Adrenal gland (tissue), 9 donors: ENCODE measurements at regions not wholly inside any gene's neighbourhood (a gene's known extent, or its start where the extent isn't known, plus 50 kb on each side); places are given as distances from the start of the nearest gene placed in this dataset.

Experiments
- DNase-seq, 7 donors: peaks; one replicate each; pipeline ENCODE4 v3.0.0-alpha.2; 2019 to 2020
- H3K27ac ChIP-seq, 5 donors: fragments of 200-600 bp; sonication (generic) in 4 of 5; 1 replicate in 3 of 5; 2 replicates in 2 of 5; pipeline versions ENCODE4 v1.5.1 to v1.8.0; 2016 to 2020; ENCODE audit warnings: mild to moderate bottlenecking in 1 of 5
- H3K27me3 ChIP-seq: fragments of 200-600 bp; 2 replicates; pipeline ENCODE4 v1.8.0; 2021
- H3K36me3 ChIP-seq, 2 donors: fragments of 200-600 bp; replicated peaks in 1 of 2; 1 replicate in 1 of 2; 2 replicates in 1 of 2; pipeline versions ENCODE4 v1.5.1 to v1.8.0; 2018 to 2022
- H3K4me1 ChIP-seq, 2 donors: fragments of 200-600 bp; replicated peaks in 1 of 2; 1 replicate in 1 of 2; 2 replicates in 1 of 2; pipeline versions ENCODE4 v1.5.1 to v1.8.0; 2018 to 2021
- H3K4me3 ChIP-seq, 4 donors: fragments of 200-600 bp; sonication (generic) in 3 of 4; one replicate each; pipeline ENCODE4 v1.5.1; 2016 to 2018
- H3K9me3 ChIP-seq, 3 donors: fragments of 200-600 bp; sonication (generic) in 1 of 3; replicated peaks in 1 of 3; 1 replicate in 2 of 3; 2 replicates in 1 of 3; pipeline versions ENCODE4 v1.5.1 to v1.8.0; 2016 to 2021
- POLR2A ChIP-seq, 2 donors: fragments of 450-650 bp; IDR thresholded peaks; one replicate each; pipeline ENCODE4 v1.6.1; 2017; ENCODE audit warnings: antibody characterized with exemption in 2 of 2, mild to moderate bottlenecking in 2 of 2, moderate library complexity in 1 of 2
- WGBS, 4 donors: extraction: QIAGEN DNeasy Blood & Tissue Kit in 2 of 4; methylation state at CpG; one replicate each; pipeline versions ENCODE4 v1.1.5 to v1.1.7; 2013 to 2017; 5-methylcytosine and 5-hydroxymethylcytosine counted together
- intact Hi-C, 2 donors: fragments of 100-400 bp; cut with DNase I; formaldehyde crosslinking; loops; one replicate each; pipeline versions ENCODE4 v1.14.1 to v1.15.0; 2022 to 2023
- TF ChIP-seq, protein P1 (sequence below), 6 experiments: fragments of 450-650 bp in 4 of 6; fragments of 200-600 bp in 2 of 6; sonication (generic) in 1 of 6; IDR thresholded peaks; 1 replicate in 5 of 6; 2 replicates in 1 of 6; pipeline versions ENCODE4 v1.5.1 to v1.8.0; 2016 to 2021; ENCODE audit warnings: antibody characterized with exemption in 6 of 6, mild to moderate bottlenecking in 2 of 6, moderate library complexity in 1 of 6
- donor health status: healthy with polysubstance abuse.
- donor health status: Bipolar disorder and iron deficiency.
- donor health status: DM: yes; HTN: yes; CAD: no.
- donor health status: DM: no; HTN: no; CAD: no.
- donor health status: DM: no; HTN: no; CAD: no.

DNA sequence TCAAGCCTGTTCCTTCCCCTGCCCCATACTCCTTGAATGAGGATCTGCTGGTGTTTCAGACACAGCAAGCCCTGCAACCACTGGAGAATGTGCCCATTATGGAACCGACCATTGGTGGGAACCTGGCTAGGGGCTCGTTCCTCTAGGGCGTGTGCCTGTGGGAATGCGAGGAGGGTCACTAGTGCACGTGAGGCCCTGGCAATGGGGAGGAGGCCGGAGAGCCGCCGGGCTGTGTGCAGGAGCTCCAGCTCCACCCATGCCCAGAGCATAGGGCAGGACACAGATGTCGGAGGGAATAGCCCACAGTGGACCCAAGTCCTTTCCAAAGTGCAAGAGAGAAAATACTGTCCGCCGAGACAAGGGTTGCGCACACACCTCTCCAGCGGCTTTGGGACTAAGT is 99.3 kb downstream of the ERMARD start:
- Histone ChIP-seq H3K27ac (no peak overlapping the region), H3K4me1 (no peaks in the 10 kb centered on the region), H3K4me3 (no peak overlapping the region), H3K9me3 (no peaks in the 10 kb centered on the region), H3K36me3 (no peaks in the 10 kb centered on the region), H3K27me3 (no peaks in the 10 kb centered on the region)
- intact Hi-C loops: no loop called here
- WGBS, 4 donors: 89 to 92% (median 90%) methylated on average over 8 to 13 of the region's 13 CpGs
- no peak for TF ChIP-seq POLR2A (IDR thresholded peaks at IDR 0.05)
- TF ChIP-seq, protein P1, sequence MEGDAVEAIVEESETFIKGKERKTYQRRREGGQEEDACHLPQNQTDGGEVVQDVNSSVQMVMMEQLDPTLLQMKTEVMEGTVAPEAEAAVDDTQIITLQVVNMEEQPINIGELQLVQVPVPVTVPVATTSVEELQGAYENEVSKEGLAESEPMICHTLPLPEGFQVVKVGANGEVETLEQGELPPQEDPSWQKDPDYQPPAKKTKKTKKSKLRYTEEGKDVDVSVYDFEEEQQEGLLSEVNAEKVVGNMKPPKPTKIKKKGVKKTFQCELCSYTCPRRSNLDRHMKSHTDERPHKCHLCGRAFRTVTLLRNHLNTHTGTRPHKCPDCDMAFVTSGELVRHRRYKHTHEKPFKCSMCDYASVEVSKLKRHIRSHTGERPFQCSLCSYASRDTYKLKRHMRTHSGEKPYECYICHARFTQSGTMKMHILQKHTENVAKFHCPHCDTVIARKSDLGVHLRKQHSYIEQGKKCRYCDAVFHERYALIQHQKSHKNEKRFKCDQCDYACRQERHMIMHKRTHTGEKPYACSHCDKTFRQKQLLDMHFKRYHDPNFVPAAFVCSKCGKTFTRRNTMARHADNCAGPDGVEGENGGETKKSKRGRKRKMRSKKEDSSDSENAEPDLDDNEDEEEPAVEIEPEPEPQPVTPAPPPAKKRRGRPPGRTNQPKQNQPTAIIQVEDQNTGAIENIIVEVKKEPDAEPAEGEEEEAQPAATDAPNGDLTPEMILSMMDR (IDR thresholded peaks at IDR 0.05): no peak
- peak in 2 of 7 donors; percentile 11 to 28 for DNase-seq

DNA sequence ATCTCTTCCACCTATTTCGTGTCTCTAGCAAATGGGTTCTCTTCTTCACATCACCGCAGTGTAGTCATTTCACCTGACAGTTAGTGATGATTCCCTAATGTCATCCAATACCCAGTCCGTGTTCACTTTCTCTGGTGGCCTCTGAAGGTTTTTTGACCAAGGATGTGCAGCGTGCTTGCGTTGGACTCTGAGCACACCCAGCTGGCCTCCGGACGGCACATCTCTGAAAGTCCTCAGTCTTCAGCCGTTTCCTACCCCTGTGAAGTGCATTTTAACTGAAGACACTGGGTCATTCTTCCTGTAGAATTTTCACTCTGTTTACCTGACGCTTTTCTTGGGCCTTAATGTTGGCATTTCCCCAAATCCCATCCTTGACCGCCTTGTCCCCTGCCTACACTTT is 98.7 kb downstream of the ERMARD start:
- TF ChIP-seq POLR2A (IDR thresholded peaks at IDR 0.05): no peak
- TF ChIP-seq, protein P1 (IDR thresholded peaks at IDR 0.05): no peak
- Histone ChIP-seq H3K27ac (no peak overlapping the region), H3K4me3 (no peak overlapping the region), H3K9me3 (no peaks in the 10 kb centered on the region), H3K27me3 (no peaks in the 10 kb centered on the region), H3K4me1 (no peaks in the 10 kb centered on the region), H3K36me3 (no peaks in the 10 kb centered on the region)
- WGBS, 4 donors: 81 to 85% (median 83%) methylated on average over 10 of the region's 10 CpGs
- intact Hi-C loops: no loop called here
- DNase-seq: no peak

DNA sequence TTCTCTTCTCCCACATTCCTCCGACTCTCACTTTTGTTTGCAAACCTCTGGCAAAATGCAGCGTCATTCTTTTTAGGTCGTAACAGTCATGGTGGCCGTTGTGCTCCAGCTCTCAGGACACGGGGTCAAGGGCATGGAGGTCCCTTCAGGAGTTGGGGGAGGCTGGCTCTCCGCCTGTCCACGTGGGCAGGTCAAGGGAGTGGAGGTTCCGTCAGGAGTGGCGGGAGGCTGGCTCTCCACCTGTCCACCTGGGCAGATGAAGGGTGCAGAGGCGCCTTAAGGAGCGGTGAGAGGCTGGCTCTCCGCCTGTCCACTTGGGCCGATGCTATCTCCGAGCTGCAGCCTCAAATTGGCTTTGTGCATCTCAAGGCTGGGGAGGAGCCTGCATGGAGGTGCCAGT is 98.0 kb downstream of the ERMARD start:
- no peaks in the 10 kb centered on the region for H3K36me3 ChIP-seq
- intact Hi-C loops: no loop called here
- WGBS, 4 donors: 65 to 79% (median 77%) methylated on average over 14 of the region's 14 CpGs
- H3K4me3 ChIP-seq: no peak overlapping the region
- no peaks in the 10 kb centered on the region for H3K27me3 ChIP-seq
- H3K4me1 ChIP-seq: no peaks in the 10 kb centered on the region
- H3K27ac ChIP-seq: no peak overlapping the region
- TF ChIP-seq POLR2A (IDR thresholded peaks at IDR 0.05): no peak
- TF ChIP-seq, protein P1 (IDR thresholded peaks at IDR 0.05): no peak
- no peaks in the 10 kb centered on the region for H3K9me3 ChIP-seq
- peak in 2 of 7 donors; percentile 11 to 17 for DNase-seq

DNA sequence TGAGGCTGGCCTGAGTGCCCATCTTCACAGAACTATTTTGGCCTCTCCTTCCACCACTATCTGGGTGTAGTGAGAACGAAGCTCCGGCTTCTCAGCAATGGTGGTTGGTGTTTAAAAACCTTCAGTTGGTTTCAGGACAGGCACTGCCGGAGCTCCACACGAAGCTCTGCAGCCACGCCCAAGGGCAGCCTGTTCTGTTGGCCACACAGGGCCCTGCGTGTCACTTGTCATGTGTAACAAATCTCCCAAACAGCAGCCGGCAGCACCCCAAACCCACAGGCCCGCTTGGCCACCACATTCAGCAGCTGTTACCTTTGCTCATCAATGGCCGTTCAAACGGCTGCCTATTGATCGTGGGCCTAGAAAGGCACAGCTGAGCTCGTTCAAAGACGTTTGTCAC is 97.5 kb downstream of the ERMARD start:
- TF ChIP-seq, protein P1 (IDR thresholded peaks at IDR 0.05): no peak
- no peak for TF ChIP-seq POLR2A (IDR thresholded peaks at IDR 0.05)
- Histone ChIP-seq H3K36me3 (no peaks in the 10 kb centered on the region), H3K4me1 (no peaks in the 10 kb centered on the region), H3K27ac (no peak overlapping the region), H3K4me3 (no peak overlapping the region), H3K9me3 (no peaks in the 10 kb centered on the region), H3K27me3 (no peaks in the 10 kb centered on the region)
- WGBS, 4 donors: 76 to 85% (median 83%) methylated on average over 9 to 13 of the region's 13 CpGs
- DNase-seq: peak in 2 of 7 donors; percentile 10 to 15
- intact Hi-C loops: no loop called here
